GM18499 (cell line): ENCODE measurements at regions not wholly inside any gene's neighbourhood (a gene's known extent, or its start where the extent isn't known, plus 50 kb on each side); places are given as distances from the start of the nearest gene placed in this dataset.

ENCODE experiments used
- ATAC-seq: cut with Tn5 transposase; IDR thresholded peaks from one replicate; pipeline ENCODE4 v1.9.1; 2021; ENCODE audit warnings: moderate number of reproducible peaks; ENCODE audit not compliant: insufficient read depth, unreplicated experiment

DNA sequence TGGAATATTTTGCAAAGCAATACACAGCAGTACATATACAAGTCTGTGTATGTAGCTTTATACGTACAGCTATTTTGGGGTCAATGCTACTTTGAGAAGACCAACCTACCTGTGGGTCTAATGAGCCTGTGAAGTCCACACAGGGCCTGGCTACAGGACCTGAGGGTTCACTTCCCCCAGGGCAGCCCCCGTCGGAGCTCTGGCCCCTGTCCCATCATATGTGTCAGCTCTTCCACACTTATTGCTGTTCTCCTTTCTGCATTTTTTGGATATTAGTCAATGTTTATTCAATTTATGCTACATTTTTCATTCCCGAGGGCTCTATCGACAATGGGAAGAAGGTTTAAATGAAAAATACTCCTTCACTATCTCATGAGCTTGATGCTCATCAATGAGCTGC, 1473.6 kb downstream of the BRD1 start:
- ATAC-seq: no peak

DNA sequence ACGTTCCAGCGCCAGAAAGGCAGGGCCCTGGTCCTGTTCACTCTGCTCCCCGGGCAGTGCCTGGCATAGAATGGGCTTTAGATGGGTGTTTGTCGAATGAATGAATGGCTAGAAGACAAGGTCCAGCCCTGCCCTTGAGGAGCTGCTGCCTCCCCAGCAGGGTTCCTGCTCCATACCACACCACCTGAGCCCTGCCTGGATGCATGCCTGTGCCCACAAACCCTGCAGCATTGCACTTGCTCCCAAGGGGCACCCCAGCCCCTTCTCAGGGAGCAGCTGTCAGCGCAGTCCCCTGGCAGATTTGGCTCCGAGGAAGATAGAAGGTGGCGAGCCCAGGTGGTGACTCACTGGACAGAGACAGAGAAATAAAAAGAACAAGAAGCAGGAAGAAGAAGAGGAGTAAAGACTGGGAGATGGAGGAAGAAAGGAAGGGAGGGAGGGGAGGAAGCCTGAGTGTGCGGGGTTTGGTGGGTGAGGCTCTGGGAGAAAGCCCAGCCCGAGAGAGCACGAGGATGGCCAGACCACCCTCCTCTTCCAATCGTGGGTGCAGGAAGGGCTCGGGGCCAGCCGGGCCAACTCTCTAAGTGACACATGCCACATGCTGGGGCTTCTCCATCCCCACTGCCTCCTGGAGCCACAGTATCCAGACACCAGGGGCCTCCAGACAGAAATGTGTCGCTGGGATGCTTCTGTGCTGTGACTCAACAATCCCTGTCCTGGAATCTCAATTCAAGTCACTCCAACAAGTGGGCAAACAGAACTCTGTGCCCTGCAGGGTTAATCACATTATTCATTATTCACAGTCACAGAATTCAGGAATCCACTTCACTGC, 1474.3 kb downstream of the BRD1 start:
- no peak for ATAC-seq

DNA sequence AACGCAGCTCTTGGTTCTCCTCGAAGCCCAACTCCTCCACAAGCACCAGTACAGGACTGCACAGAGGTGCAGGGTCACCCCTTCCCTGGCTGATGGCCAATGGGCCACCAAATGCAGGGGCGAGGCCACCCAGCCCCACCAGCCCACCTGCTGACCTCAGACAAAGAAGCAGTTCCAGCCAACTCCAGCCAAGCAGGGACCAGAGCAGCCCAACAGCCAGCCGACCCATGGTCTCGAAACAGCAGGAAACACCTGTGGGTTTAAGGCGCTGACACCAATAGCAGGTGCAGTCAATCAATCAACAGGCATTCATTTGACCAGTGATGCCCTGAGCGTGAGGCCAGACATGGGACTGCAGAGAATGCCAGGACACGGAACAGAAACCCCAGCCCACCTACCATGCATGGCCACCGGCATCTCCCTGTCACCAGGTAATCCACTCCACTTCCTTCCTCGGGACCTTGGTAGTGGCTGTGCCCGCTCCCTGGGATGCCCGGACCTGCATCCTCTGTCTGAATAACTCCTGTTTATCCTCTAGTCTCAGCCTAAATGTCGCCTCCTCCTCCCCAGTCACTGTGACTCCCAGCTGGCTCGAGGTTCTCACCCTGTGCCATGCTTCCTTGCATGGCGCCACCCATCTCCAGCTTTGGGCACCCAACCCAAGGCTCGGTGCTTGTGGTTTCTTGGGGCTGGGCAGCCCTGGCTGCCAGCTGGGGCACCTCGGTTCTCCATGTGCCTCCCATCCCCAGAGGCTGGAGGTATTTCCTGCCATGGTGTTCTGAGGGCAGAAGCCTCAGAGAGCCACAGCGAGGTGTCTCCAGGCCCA, 1475.4 kb downstream of the BRD1 start:
- no peak for ATAC-seq

DNA sequence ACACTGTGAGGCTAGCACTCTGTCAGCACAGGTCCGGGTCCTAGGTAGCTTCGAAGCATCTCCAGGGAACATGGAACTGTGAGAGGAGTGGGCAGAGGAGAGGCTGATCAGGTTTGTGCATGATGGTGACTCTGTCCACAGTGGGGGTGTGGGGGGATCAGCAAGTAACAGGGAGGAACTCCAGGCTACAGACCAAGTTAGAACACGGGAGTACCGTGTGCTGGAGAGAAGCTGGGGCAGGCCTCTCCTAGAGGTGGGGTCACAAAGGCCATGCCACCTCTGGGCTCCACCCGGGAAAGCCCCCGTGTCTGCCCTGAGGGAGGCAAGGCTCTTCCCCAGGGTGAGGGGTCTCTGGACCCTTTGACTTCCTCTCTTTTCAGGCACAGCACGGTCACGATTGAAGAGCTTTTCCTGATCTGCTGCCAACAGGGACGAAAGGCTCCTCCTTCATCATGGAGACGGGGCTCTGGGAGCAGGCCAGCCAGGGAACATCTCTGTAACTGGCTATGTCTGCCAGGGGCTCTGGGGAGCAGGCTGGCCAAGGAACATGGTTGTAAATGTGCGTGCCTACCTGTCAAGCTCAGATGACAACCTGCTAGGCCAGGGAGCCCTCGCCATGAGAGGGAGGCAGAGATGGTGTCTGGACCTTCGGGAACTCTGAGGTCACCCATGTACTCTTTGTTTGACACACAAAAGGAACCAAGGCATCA, 1476.1 kb downstream of the BRD1 start:
- no peak for ATAC-seq

DNA sequence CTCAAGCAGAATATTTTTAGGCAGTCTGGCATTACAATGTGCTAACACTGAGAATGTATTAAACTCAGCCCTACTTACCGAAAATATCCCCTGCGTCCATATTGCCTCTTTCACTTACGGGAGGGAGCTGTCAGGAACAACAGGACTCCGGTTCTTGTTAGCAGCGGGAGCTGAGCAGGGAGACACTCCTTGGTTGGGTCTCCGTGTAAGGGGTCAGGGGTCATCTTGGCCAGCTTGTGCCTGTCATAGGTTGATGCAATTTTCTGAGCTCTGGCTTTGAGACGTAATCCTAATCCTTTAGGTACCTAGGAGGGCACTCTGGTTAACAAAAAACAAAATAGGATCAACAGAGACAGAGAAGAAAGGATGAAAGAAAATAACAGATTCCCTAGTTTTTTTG, 1477.2 kb downstream of the BRD1 start:
- no peak for ATAC-seq

DNA sequence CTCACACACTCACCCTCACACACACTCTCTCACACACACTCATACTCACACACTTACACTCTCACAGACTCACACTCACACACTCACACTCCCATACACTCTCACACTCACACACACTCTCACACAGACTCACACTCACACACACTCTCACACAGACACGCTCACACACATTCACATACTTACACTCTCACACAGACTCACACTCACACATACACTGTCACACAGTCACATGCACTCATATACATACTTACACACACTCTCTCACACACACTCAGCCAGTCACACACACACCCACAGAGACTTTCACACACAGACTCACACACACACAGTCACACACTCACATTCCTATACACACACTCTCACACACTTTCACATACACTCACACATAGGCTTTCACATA, 1478.8 kb downstream of the BRD1 start:
- no peak for ATAC-seq

DNA sequence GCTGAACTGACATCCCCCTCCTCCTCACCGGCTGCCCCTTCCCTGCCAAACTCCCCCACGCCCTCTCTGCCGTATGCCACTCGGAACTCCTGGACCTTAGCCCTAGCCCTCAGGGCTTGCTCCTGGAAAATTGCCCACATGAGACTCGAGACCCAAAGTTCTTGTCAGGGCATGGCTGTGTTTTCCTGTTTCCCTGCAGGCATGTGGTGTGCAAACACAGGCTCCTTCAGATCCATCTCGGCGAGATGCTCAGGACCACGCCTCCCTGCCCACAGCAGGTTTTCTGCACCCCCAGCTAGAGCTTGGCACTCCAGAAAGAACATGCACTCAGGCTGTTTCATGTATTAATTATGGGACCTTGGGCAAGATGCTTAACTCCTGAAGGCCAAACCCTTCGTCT, 1480.4 kb downstream of the BRD1 start:
- no peak for ATAC-seq

DNA sequence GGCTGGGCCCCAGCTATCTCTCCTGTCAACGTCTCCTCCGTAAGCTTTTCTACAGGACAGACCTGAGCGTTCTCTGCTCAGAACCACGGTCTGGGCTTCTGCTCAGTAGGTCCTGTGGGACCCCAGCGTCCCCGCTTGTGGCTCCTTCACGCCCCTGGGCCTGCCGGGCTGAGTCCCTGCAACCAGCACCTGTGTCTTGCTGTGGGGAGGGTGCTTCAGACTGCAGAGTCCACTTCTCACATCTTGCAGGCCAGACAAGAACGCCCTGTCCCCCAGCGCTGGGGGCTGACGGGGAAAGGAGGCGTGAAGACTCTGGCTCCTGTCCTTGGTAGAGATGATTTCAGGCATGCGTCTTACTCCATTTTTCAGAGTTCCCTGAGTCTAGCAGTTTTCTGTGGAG, 1480.8 kb downstream of the BRD1 start:
- ATAC-seq: no peak

DNA sequence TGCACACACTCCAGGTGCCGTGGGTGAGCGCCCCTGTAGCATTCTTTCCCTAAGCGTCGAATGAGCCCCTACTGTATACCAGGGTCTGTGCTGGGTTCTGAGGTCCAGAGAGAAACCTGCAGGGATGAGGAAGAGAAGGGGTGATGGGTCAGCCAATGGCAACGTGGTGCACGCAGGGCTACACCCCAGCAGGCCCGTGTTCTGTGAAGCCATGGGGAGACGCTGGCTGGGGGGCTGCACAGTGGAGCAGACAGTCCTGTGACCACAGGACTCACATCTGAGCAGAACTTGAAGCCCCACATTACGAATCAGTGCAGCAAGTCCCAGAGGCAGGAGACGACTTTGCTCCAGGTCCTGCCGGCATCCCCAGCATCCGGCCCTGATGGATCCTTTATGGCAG, 1481.4 kb downstream of the BRD1 start:
- no peak for ATAC-seq

DNA sequence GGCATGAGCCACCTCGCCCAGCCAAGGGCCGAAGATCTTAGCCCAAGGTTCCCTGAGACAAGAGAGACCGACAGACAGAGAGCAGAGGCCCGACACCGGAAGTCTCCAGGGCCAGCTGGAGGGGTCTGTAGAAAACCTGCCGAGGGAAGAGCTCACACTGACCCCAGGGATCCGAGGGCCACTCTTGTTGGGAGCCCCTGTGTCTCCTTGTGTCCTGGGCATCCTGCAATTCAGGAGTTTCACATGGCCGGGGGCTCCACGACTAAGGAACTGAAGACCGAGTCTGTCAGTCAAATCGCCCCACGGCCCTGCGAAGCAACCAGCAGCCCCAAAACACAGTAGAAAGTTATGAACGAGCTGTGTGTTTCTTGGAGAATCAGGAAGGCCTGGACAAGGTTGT, 1482.0 kb downstream of the BRD1 start:
- no peak for ATAC-seq

DNA sequence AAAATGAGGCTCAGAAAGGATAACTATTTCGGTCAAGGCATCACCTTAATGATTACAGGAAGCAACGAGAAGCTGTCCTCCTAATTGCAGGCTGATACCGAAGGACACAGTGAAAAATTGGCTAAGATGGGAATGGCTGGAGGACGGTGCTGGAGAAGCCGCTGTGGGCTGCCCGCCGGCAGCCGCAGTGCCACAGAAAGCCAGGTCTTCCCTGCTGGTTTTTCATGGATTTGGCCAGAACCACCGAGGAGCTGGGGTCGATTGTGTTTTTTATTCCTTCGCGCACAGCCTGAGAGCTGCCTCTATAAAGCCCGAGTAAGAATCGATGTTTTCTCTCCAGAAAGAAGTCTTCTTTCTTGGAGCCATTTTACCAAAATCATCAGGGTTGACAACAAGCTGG, 1484.2 kb downstream of the BRD1 start:
- no peak for ATAC-seq

DNA sequence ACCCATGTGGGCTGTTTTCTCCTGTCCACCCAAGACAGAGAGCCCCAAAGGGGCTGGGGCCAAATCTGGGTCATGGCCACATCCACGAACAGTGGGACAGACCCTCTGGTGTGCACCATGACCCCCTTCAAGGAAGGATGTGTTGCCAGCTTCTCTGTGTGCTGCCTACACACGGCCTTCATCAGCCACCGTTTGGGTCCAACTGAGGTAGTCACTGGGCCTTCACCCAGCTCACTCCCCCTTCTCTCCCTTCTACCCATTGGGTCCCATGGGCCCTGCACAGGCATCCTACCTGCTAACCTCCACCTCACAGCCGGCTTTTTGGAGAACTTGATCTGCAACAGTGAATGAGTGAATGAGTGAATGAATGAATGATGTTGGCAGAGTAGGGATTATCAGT, 1484.9 kb downstream of the BRD1 start:
- ATAC-seq: no peak

DNA sequence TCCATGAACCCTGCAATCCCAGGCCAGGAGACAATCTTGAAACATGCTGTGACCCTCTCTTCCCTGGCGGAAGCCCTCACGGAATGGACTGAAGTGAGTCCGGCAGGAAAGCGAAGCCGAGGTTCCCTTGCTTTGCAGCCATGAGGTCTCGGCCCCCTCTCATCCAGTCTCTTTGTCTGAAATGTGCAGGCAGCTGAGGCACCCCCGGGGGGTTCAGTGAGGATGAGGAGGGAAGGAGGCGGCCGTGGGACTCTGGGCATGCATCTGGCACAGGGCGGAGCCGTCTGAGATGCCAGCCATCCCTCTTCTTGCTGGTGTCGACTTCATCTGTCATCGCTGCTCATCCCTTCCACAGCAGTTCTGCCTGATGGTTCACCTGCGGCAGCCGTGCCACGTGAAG, 1485.7 kb downstream of the BRD1 start:
- no peak for ATAC-seq

DNA sequence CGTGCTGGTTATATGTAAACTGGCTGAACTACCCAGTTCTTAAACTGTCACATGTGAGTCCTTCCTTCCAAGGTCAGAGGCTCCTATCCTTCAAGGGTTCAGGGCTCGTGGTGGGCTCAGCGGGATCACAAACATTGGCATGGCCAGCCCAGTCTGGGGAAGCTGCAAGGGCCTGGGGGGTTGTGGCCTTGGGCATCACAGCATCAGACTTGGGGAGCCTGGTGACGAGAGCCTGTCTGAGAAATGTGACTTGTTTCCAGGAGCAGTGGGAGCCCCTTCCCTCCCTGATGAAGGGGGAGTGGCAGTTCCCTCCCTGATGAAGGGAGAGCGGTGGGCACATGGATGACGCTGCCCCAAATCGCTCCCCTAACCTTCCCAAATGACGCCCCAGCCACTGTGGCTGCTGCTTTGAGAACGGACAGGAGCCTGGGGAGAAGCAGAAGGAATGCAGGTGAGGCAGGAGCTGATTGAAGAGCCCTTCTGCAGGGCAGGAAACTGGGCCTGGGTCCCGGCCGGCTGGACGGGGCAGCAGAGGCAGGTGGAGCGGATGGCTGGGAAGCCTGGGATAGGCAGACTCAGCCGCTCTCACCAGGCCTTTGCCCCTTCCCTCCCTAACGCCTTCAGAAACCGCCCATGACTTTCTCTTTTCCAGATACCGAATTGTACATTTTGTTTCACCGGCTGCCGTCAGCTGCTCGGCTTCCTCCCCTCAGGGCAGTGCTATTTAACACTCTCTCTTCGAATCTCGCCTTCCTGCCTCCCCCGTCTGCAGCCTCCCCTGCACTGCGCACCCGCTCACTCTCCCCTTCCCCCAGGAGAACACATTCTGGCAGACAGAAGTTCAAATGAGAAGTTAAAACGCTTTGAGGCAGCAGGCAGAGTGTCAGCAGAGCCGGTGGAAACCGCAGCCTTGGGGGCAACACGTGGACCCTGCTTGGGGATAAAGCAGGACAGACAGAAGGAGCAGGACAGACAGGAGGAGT, 1486.7 kb downstream of the BRD1 start:
- ATAC-seq: no peak

DNA sequence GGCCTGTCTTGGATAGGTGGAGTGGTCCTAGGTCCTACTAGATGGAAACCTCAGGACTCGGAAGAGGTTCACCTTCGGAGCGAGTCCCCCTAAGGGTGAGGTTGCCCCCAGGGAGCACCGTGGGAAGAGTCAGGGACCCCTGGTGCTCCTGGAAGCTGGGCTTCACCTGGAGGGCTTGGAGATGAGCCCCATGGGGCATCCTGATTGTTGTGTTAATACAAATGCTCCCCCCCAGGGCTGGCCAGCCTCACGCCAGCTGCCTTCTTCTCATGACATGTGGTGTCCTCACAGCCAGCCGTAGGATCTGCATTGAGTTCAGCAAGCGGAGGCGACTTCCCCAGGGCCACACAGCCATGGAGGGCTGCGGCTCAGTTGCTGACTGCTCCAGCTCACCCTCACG, 1487.5 kb downstream of the BRD1 start:
- ATAC-seq: no peak

DNA sequence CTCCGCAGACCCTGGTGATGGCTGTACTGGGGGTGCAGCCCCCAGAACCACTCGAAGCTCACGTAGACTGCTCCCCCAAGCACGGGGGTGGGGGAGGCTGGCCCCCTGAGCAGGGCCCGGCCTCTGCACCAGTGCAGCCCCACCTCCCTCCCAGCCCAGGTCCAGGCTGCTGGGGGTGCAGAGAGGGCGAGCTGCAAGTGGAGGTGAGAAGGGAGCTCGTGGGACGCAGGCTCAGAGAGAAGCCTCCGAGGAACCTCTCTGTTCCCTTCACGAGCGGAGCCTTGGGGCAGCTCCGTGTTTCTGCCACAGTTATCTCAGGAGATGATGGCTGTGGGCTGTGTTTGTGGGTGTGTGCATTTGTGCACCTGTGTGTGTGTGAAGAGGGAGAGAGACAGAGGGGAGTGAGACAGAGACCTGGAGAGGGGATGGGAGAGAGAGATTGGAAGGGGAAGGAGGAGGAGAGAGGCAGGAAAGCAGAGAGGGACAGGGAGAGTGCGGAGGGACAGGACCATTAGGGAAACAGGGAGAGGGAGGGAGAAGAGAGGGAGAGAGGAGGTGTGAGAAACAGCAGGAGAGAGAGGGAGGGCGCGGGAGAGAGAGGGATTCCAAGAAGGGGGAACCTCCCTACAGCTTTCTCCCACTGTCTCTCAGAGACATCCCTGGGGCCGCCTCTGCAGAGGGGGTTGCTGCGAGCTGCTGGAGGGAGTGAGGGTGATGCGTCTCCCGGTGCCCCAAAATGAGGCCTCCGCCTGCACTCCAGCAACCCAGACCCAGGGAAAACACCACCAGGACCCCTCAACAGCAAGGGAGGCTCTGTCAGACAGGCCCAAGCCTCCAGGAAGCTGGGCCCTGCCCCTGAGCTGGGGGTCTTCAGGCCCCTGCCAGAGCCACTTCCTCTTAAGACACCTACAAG, 1488.6 kb downstream of the BRD1 start:
- no peak for ATAC-seq

DNA sequence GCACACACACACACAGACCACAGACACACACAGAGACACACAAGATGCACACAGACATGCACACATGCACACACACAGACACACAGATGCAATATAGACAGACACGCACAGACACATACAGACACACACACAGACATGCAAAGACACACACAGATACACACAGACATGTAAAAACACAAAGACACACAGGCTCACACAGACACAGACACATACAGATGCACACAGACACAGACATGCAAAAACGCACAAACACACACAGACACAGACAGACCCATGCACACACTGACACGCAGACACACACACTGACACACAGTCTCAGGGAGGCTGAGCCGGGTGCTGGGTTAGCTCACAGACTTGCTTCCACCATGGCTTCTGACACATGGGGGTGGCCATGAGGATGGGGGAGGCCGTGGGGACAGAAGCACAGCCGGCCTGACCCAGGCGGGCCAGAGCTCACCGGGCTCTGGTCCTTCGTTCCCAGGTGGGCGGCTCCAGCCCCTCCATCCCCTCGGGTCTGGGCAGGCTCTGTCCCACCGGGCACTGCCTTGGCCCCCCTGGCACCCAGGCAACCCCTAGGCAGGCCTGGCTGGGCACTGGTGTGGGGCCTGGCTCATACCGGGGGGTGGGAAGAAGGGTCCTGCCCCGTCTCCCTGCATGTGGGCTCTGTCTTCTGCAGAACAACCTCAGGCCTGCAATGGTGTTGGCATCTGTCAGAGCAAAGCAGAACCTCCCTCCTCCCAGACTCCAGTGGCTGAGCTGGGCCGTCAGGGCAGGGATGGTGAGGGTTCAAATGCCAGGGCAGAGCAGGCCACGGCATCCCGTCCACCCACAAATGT, 1489.5 kb downstream of the BRD1 start:
- ATAC-seq: no peak
